ENCODE measurements at regions not wholly inside any gene's neighbourhood (a gene's known extent, or its start where the extent isn't known, plus 50 kb on each side); places are given as distances from the start of the nearest gene placed in this dataset.

- CTCF ChIA-PET: no interaction called here
- peaks cover 0 to 23% (median 5%) of the 10 kb centered on the region in 11 donors for H3K9me3 Mint-ChIP-seq
- DNase-seq: no peak
- no peaks in the 10 kb centered on the region for H3K36me3 Mint-ChIP-seq
- no peak for ATAC-seq
- H3K4me1 ChIP-seq (ENCODE audit: control insufficient read depth in 2 of 2, insufficient read depth in 2 of 2, low read length in 2 of 2): no peaks in the 10 kb centered on the region
- no peak overlapping the region for H3K4me3 Mint-ChIP-seq
- no peak overlapping the region for H3K27ac Mint-ChIP-seq
- H3K27me3 ChIP-seq (ENCODE audit: control insufficient read depth in 2 of 2, insufficient read depth in 2 of 2, low read length in 2 of 2): no peaks in the 10 kb centered on the region
- no peaks in the 10 kb centered on the region for H3K9me3 ChIP-seq (ENCODE audit: control insufficient read depth in 2 of 3, low read length in 3 of 3)
- intact Hi-C loops (cut with micrococcal nuclease): no loop called here
- H3K4me3 ChIP-seq (ENCODE audit: low read length): no peak overlapping the region
- no peaks in the 10 kb centered on the region for H3K27me3 Mint-ChIP-seq
- POLR2A ChIA-PET: no interaction called here
- H3K36me3 ChIP-seq (ENCODE audit: control insufficient read depth in 2 of 3, insufficient read depth in 3 of 3, low read length in 3 of 3): no peaks in the 10 kb centered on the region
- H3K27ac ChIP-seq (ENCODE audit: low read depth, low read length): no peak overlapping the region
- H3K4me1 Mint-ChIP-seq: peaks cover 0 to 2% (median 0%) of the 10 kb centered on the region in 7 donors
These were observed 435.5 kb upstream of the ZNF608 start for GRCh38 chr5:125181955-125182354.

- Mint-ChIP-seq H3K4me3 (no peak overlapping the region), H3K9me3 (peaks cover 0 to 16% (median 0%) of the 10 kb centered on the region in 11 donors), H3K27ac (no peak overlapping the region), H3K27me3 (no peaks in the 10 kb centered on the region), H3K4me1 (no peaks in the 10 kb centered on the region), H3K36me3 (no peaks in the 10 kb centered on the region)
- DNase-seq (no peak), ATAC-seq (no peak)
- H3K9me3 ChIP-seq (ENCODE audit: control insufficient read depth in 2 of 3, low read length in 3 of 3): no peaks in the 10 kb centered on the region
- no peaks in the 10 kb centered on the region for H3K36me3 ChIP-seq (ENCODE audit: control insufficient read depth in 2 of 3, insufficient read depth in 3 of 3, low read length in 3 of 3)
- no peak overlapping the region for H3K27ac ChIP-seq (ENCODE audit: low read depth, low read length)
- ChIA-PET POLR2A (no interaction called here), CTCF (no interaction called here)
- H3K4me1 ChIP-seq (ENCODE audit: control insufficient read depth in 2 of 2, insufficient read depth in 2 of 2, low read length in 2 of 2): no peaks in the 10 kb centered on the region
- no peaks in the 10 kb centered on the region for H3K27me3 ChIP-seq (ENCODE audit: control insufficient read depth in 2 of 2, insufficient read depth in 2 of 2, low read length in 2 of 2)
- H3K4me3 ChIP-seq (ENCODE audit: low read length): no peak overlapping the region
- intact Hi-C loops (cut with micrococcal nuclease): no loop called here
These were observed 439.3 kb upstream of the ZNF608 start for GRCh38 chr5:125185740-125186139.

GRCh38 chr5:125186911-125187375, 440.5 kb upstream of the ZNF608 start:
- no peaks in the 10 kb centered on the region for H3K9me3 ChIP-seq (ENCODE audit: control insufficient read depth in 2 of 3, low read length in 3 of 3)
- intact Hi-C loops (cut with micrococcal nuclease): no loop called here
- no peaks in the 10 kb centered on the region for H3K36me3 ChIP-seq (ENCODE audit: control insufficient read depth in 2 of 3, insufficient read depth in 3 of 3, low read length in 3 of 3)
- H3K27me3 Mint-ChIP-seq: peaks cover 0 to 4% (median 0%) of the 10 kb centered on the region in 5 donors
- H3K27me3 ChIP-seq (ENCODE audit: control insufficient read depth in 2 of 2, insufficient read depth in 2 of 2, low read length in 2 of 2): no peaks in the 10 kb centered on the region
- no peak overlapping the region for H3K27ac Mint-ChIP-seq
- CTCF ChIA-PET: no interaction called here
- no peak overlapping the region for H3K4me3 ChIP-seq (ENCODE audit: low read length)
- peaks cover 0 to 20% (median 0%) of the 10 kb centered on the region in 11 donors for H3K9me3 Mint-ChIP-seq
- ATAC-seq: no peak
- H3K4me1 Mint-ChIP-seq: peaks cover 0 to 3% (median 0%) of the 10 kb centered on the region in 7 donors
- POLR2A ChIA-PET: no interaction called here
- no peaks in the 10 kb centered on the region for H3K4me1 ChIP-seq (ENCODE audit: control insufficient read depth in 2 of 2, insufficient read depth in 2 of 2, low read length in 2 of 2)
- no peaks in the 10 kb centered on the region for H3K36me3 Mint-ChIP-seq
- no peak overlapping the region for H3K27ac ChIP-seq (ENCODE audit: low read depth, low read length)
- H3K4me3 Mint-ChIP-seq: no peak overlapping the region
- DNase-seq: no peak

GRCh38 chr5:125189531-125189941, 443.1 kb upstream of the ZNF608 start:
- H3K9me3 Mint-ChIP-seq: peaks cover 0 to 18% (median 0%) of the 10 kb centered on the region in 11 donors
- no peak overlapping the region for H3K4me3 ChIP-seq (ENCODE audit: low read length)
- CTCF ChIA-PET: no interaction called here
- peaks cover 0 to 4% (median 0%) of the 10 kb centered on the region in 5 donors for H3K27me3 Mint-ChIP-seq
- H3K4me1 Mint-ChIP-seq: peaks cover 0 to 3% (median 0%) of the 10 kb centered on the region in 7 donors
- DNase-seq (no peak), ATAC-seq (no peak)
- no peaks in the 10 kb centered on the region for H3K27me3 ChIP-seq (ENCODE audit: control insufficient read depth in 2 of 2, insufficient read depth in 2 of 2, low read length in 2 of 2)
- H3K9me3 ChIP-seq (ENCODE audit: control insufficient read depth in 2 of 3, low read length in 3 of 3): no peaks in the 10 kb centered on the region
- H3K27ac ChIP-seq (ENCODE audit: low read depth, low read length): no peak overlapping the region
- POLR2A ChIA-PET: no interaction called here
- intact Hi-C loops (cut with micrococcal nuclease): no loop called here
- H3K4me1 ChIP-seq (ENCODE audit: control insufficient read depth in 2 of 2, insufficient read depth in 2 of 2, low read length in 2 of 2): no peaks in the 10 kb centered on the region
- H3K36me3 Mint-ChIP-seq: no peaks in the 10 kb centered on the region
- no peak overlapping the region for H3K4me3 Mint-ChIP-seq
- H3K27ac Mint-ChIP-seq: no peak overlapping the region
- H3K36me3 ChIP-seq (ENCODE audit: control insufficient read depth in 2 of 3, insufficient read depth in 3 of 3, low read length in 3 of 3): no peaks in the 10 kb centered on the region

GRCh38 chr5:125190232-125191087, 444.0 kb upstream of the ZNF608 start:
- Histone ChIP-seq H3K27me3 (ENCODE audit: control insufficient read depth in 2 of 2, insufficient read depth in 2 of 2, low read length in 2 of 2) (no peaks in the 10 kb centered on the region), H3K36me3 (ENCODE audit: control insufficient read depth in 2 of 3, insufficient read depth in 3 of 3, low read length in 3 of 3) (no peaks in the 10 kb centered on the region), H3K4me3 (ENCODE audit: low read length) (no peak overlapping the region), H3K27ac (ENCODE audit: low read depth, low read length) (no peak overlapping the region), H3K4me1 (ENCODE audit: control insufficient read depth in 2 of 2, insufficient read depth in 2 of 2, low read length in 2 of 2) (no peaks in the 10 kb centered on the region), H3K9me3 (ENCODE audit: control insufficient read depth in 2 of 3, low read length in 3 of 3) (no peaks in the 10 kb centered on the region)
- no peak for DNase-seq
- ChIA-PET POLR2A (no interaction called here), CTCF (no interaction called here)
- intact Hi-C loops (cut with micrococcal nuclease): no loop called here
- Mint-ChIP-seq H3K27me3 (peaks cover 0 to 4% (median 0%) of the 10 kb centered on the region in 5 donors), H3K36me3 (no peaks in the 10 kb centered on the region), H3K9me3 (peaks cover 0 to 13% (median 0%) of the 10 kb centered on the region in 11 donors), H3K4me3 (no peak overlapping the region), H3K4me1 (peaks cover 0 to 3% (median 0%) of the 10 kb centered on the region in 7 donors), H3K27ac (no peak overlapping the region)
- ATAC-seq: no peak

- ATAC-seq: no peak
- Histone ChIP-seq H3K4me3 (ENCODE audit: low read length) (no peak overlapping the region), H3K27ac (ENCODE audit: low read depth, low read length) (no peak overlapping the region), H3K27me3 (ENCODE audit: control insufficient read depth in 2 of 2, insufficient read depth in 2 of 2, low read length in 2 of 2) (no peaks in the 10 kb centered on the region), H3K9me3 (ENCODE audit: control insufficient read depth in 2 of 3, low read length in 3 of 3) (no peaks in the 10 kb centered on the region), H3K36me3 (ENCODE audit: control insufficient read depth in 2 of 3, insufficient read depth in 3 of 3, low read length in 3 of 3) (no peaks in the 10 kb centered on the region), H3K4me1 (ENCODE audit: control insufficient read depth in 2 of 2, insufficient read depth in 2 of 2, low read length in 2 of 2) (no peaks in the 10 kb centered on the region)
- DNase-seq: no peak
- Mint-ChIP-seq H3K27ac (no peak overlapping the region), H3K36me3 (no peaks in the 10 kb centered on the region), H3K4me3 (no peak overlapping the region), H3K27me3 (peaks cover 0 to 4% (median 0%) of the 10 kb centered on the region in 5 donors), H3K9me3 (peaks cover 0 to 9% (median 0%) of the 10 kb centered on the region in 11 donors), H3K4me1 (peaks cover 0 to 3% (median 0%) of the 10 kb centered on the region in 7 donors)
- POLR2A ChIA-PET: no interaction called here
- CTCF ChIA-PET: no interaction called here
- intact Hi-C loops (cut with micrococcal nuclease): no loop called here
These were observed 448.4 kb upstream of the ZNF608 start for GRCh38 chr5:125194883-125195282.

All from naive thymus-derived CD4-positive, alpha-beta T cell (primary cell).